ENCODE measurements at regions not wholly inside any gene's neighbourhood (a gene's known extent, or its start where the extent isn't known, plus 50 kb on each side); places are given as distances from the start of the nearest gene placed in this dataset.

DNA sequence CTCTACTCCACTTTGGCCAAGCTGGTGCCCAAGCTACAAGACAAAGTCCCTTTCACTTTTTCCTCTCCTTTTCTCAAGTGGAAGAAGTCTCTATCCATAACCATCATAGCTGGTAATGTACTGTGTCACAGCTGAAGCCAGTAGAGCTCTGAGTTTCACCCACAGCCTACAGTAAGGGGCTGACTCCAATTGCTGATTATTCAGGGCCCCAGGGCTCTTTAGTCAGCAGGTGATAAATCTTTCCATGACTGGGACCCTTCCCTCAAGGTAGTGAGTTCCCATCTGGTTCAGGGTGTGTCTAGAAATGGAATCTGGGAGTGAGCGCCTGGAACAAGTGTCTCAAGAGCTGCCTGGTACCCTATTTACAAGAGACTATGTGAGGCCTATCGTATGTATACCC is 436.0 kb upstream of the CA10 start:
- TF ChIP-seq SIN3A (IDR thresholded peaks at IDR 0.05; ENCODE audit: borderline replicate concordance, insufficient read depth, low read depth, low read length) (no peak), TCF7L2 (IDR thresholded peaks at IDR 0.05; ENCODE audit: low read depth, low read length) (no peak)
- TF ChIP-seq, protein P1, sequence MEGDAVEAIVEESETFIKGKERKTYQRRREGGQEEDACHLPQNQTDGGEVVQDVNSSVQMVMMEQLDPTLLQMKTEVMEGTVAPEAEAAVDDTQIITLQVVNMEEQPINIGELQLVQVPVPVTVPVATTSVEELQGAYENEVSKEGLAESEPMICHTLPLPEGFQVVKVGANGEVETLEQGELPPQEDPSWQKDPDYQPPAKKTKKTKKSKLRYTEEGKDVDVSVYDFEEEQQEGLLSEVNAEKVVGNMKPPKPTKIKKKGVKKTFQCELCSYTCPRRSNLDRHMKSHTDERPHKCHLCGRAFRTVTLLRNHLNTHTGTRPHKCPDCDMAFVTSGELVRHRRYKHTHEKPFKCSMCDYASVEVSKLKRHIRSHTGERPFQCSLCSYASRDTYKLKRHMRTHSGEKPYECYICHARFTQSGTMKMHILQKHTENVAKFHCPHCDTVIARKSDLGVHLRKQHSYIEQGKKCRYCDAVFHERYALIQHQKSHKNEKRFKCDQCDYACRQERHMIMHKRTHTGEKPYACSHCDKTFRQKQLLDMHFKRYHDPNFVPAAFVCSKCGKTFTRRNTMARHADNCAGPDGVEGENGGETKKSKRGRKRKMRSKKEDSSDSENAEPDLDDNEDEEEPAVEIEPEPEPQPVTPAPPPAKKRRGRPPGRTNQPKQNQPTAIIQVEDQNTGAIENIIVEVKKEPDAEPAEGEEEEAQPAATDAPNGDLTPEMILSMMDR (IDR thresholded peaks at IDR 0.05): no peak
- Histone ChIP-seq H3K27ac (ENCODE audit: low read length) (no peak overlapping the region), H3K4me1 (ENCODE audit: control insufficient read depth, insufficient read depth, low read length) (no peaks in the 10 kb centered on the region), H3K27me3 (ENCODE audit: control insufficient read depth, insufficient read depth, low read length) (no peaks in the 10 kb centered on the region), H3K36me3 (ENCODE audit: control insufficient read depth, insufficient read depth, low read length) (no peaks in the 10 kb centered on the region), H3K4me3 (ENCODE audit: low read depth in 2 of 2, low read length in 2 of 2) (no peak overlapping the region), H3K9me3 (ENCODE audit: control insufficient read depth, insufficient read depth, low read depth, low read length) (0 out of 2 replicates have a peak, but pooled peaks cover 2% of the 10 kb centered on the region)
- ChIA-PET POLR2A (no interaction called here), CTCF (no interaction called here)
- DNase-seq (ENCODE audit: low read depth, low spot score): no peak
- intact Hi-C loops (cut with micrococcal nuclease; ENCODE audit: unreplicated experiment) (no loop called here), in situ Hi-C loops (cut with HindIII; ENCODE audit: low pct_unique_long_range_greater_than_20kb, low sequenced_read_pairs) (no loop called here)
- no TSS peak for BruUV-seq (replicated peaks)
- no peak for ATAC-seq

DNA sequence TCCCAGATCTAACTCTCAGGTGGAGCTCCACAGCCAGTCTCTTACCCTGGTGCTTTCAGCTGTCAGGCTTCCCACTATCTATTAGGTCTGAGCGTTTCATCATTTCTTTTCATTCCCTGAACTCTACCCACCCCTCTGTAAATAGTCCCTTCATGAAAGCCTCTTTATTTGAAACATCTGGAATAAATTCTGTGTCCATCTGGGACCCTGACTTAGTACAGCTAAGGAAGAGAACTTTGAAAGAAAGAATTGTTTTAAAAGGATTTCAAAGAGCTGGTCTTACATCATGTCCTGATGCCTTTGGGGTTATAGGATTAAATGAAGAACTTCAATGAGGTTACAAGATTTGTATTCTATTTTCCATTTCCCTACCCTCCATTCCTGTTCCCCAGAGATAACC is 388.5 kb upstream of the CA10 start:
- no peak overlapping the region for H3K4me3 ChIP-seq (ENCODE audit: low read depth in 2 of 2, low read length in 2 of 2)
- DNase-seq (ENCODE audit: low read depth, low spot score) (no peak), ATAC-seq (no peak)
- in situ Hi-C loops (cut with HindIII; ENCODE audit: low pct_unique_long_range_greater_than_20kb, low sequenced_read_pairs): no loop called here
- POLR2A ChIA-PET: no interaction called here
- H3K27ac ChIP-seq (ENCODE audit: low read length): no peak overlapping the region
- TF ChIP-seq SIN3A (IDR thresholded peaks at IDR 0.05; ENCODE audit: borderline replicate concordance, insufficient read depth, low read depth, low read length): no peak
- TF ChIP-seq, protein P2, sequence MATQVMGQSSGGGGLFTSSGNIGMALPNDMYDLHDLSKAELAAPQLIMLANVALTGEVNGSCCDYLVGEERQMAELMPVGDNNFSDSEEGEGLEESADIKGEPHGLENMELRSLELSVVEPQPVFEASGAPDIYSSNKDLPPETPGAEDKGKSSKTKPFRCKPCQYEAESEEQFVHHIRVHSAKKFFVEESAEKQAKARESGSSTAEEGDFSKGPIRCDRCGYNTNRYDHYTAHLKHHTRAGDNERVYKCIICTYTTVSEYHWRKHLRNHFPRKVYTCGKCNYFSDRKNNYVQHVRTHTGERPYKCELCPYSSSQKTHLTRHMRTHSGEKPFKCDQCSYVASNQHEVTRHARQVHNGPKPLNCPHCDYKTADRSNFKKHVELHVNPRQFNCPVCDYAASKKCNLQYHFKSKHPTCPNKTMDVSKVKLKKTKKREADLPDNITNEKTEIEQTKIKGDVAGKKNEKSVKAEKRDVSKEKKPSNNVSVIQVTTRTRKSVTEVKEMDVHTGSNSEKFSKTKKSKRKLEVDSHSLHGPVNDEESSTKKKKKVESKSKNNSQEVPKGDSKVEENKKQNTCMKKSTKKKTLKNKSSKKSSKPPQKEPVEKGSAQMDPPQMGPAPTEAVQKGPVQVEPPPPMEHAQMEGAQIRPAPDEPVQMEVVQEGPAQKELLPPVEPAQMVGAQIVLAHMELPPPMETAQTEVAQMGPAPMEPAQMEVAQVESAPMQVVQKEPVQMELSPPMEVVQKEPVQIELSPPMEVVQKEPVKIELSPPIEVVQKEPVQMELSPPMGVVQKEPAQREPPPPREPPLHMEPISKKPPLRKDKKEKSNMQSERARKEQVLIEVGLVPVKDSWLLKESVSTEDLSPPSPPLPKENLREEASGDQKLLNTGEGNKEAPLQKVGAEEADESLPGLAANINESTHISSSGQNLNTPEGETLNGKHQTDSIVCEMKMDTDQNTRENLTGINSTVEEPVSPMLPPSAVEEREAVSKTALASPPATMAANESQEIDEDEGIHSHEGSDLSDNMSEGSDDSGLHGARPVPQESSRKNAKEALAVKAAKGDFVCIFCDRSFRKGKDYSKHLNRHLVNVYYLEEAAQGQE (IDR thresholded peaks at IDR 0.05; ENCODE audit: insufficient read depth in 1 of 2, low read depth in 2 of 2, low read length in 1 of 2): no peak
- TF ChIP-seq TCF7L2 (IDR thresholded peaks at IDR 0.05; ENCODE audit: low read depth, low read length): no peak
- no peak for TF ChIP-seq POLR2AphosphoS5 (IDR thresholded peaks at IDR 0.05; ENCODE audit: low read depth, low read length)
- TF ChIP-seq, protein P1 (IDR thresholded peaks at IDR 0.05): no peak
- no TSS peak for BruUV-seq (replicated peaks)
- intact Hi-C loops (cut with micrococcal nuclease; ENCODE audit: unreplicated experiment): no loop called here
- no peaks in the 10 kb centered on the region for H3K27me3 ChIP-seq (ENCODE audit: control insufficient read depth, insufficient read depth, low read length)
- H3K9me3 ChIP-seq (ENCODE audit: control insufficient read depth, insufficient read depth, low read depth, low read length): no peaks in the 10 kb centered on the region
- CTCF ChIA-PET: no interaction called here
- H3K4me1 ChIP-seq (ENCODE audit: control insufficient read depth, insufficient read depth, low read length): no peaks in the 10 kb centered on the region
- H3K36me3 ChIP-seq (ENCODE audit: control insufficient read depth, insufficient read depth, low read length): no peaks in the 10 kb centered on the region

DNA sequence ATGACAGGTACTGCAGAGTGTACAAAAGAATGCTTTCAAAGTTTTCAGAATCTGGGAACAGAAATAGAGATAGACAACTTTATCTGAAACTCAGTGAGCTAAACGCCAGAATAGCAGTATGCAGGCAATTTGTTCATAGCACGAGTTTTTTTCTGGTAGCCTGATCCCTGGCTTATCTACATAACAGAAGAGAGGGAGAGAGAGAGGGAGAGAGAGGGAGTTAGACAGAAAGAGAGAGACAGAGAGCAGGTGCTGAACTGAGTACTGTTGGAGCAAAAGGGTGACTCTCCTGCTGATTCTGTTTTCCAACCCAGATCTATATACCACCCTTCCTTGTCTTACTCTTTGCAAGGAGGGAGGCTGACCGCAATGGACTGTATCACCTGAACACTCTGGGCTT is 388.0 kb upstream of the CA10 start:
- ATAC-seq (no peak), DNase-seq (ENCODE audit: low read depth, low spot score) (no peak)
- TF ChIP-seq, protein P1 (IDR thresholded peaks at IDR 0.05): no peak
- TF ChIP-seq POLR2AphosphoS5 (IDR thresholded peaks at IDR 0.05; ENCODE audit: low read depth, low read length) (no peak), TCF7L2 (IDR thresholded peaks at IDR 0.05; ENCODE audit: low read depth, low read length) (no peak), SIN3A (IDR thresholded peaks at IDR 0.05; ENCODE audit: borderline replicate concordance, insufficient read depth, low read depth, low read length) (no peak)
- TF ChIP-seq, protein P2 (IDR thresholded peaks at IDR 0.05; ENCODE audit: insufficient read depth in 1 of 2, low read depth in 2 of 2, low read length in 1 of 2): no peak
- no TSS peak for BruUV-seq (replicated peaks)
- ChIA-PET CTCF (no interaction called here), POLR2A (no interaction called here)
- Histone ChIP-seq H3K27me3 (ENCODE audit: control insufficient read depth, insufficient read depth, low read length) (no peaks in the 10 kb centered on the region), H3K4me3 (ENCODE audit: low read depth in 2 of 2, low read length in 2 of 2) (no peak overlapping the region), H3K36me3 (ENCODE audit: control insufficient read depth, insufficient read depth, low read length) (no peaks in the 10 kb centered on the region), H3K9me3 (ENCODE audit: control insufficient read depth, insufficient read depth, low read depth, low read length) (no peaks in the 10 kb centered on the region), H3K4me1 (ENCODE audit: control insufficient read depth, insufficient read depth, low read length) (no peaks in the 10 kb centered on the region), H3K27ac (ENCODE audit: low read length) (no peak overlapping the region)
- in situ Hi-C loops (cut with HindIII; ENCODE audit: low pct_unique_long_range_greater_than_20kb, low sequenced_read_pairs): no loop called here
- intact Hi-C loops (cut with micrococcal nuclease; ENCODE audit: unreplicated experiment): no loop called here

Data from Panc1 (cell line).